HL-60 (cell line): ENCODE measurements at regions not wholly inside any gene's neighbourhood (a gene's known extent, or its start where the extent isn't known, plus 50 kb on each side); places are given as distances from the start of the nearest gene placed in this dataset.
"Not testable (repeated sequence)": the region's sequence is repeated elsewhere in the genome, so short reads cannot be mapped to it uniquely, and the experiment has no call there.

Experiments
- DNase-seq, 2 experiments: peaks; one replicate each; pipeline ENCODE4 v3.0.0-alpha.2; 2010 to 2020; ENCODE audit warnings: low read depth in 1 of 2, low spot score in 1 of 2
- H3K27ac ChIP-seq: fragments of 250-450 bp; sonication (Bioruptor Pico); replicated peaks from 2 replicates; pipeline ENCODE4 v1.5.1; 2020; ENCODE audit warnings: mild to moderate bottlenecking, moderate library complexity
- H3K27me3 ChIP-seq: fragments of 250-450 bp; sonication (Bioruptor Pico); 2 replicates; pipeline ENCODE4 v1.5.1; 2021; ENCODE audit warnings: mild to moderate bottlenecking, moderate library complexity; ENCODE audit not compliant: insufficient read depth, poor library complexity, severe bottlenecking
- H3K4me3 ChIP-seq: replicated peaks from 2 replicates; pipeline ENCODE4 v1.5.1; 2011; ENCODE audit warnings: mild to moderate bottlenecking, control low read depth, low read length; ENCODE audit not compliant: insufficient read depth
- GABPA ChIP-seq: IDR thresholded peaks from 2 replicates; pipeline ENCODE4 v1.6.1; 2012; ENCODE audit warnings: low read depth
- POLR2AphosphoS5 ChIP-seq: IDR thresholded peaks from 2 replicates; pipeline ENCODE4 v1.6.1; 2012; ENCODE audit warnings: low read depth
- REST ChIP-seq: IDR thresholded peaks from 2 replicates; pipeline ENCODE4 v1.6.1; 2012; ENCODE audit warnings: low read depth; ENCODE audit not compliant: insufficient replicate concordance
- SPI1 ChIP-seq: IDR thresholded peaks from 2 replicates; pipeline ENCODE4 v1.6.1; 2012; ENCODE audit warnings: low read depth, mild to moderate bottlenecking, borderline replicate concordance
- TF ChIP-seq, protein P1 (sequence below): IDR thresholded peaks from one replicate; pipeline ENCODE4 v1.5.1; 2011; ENCODE audit warnings: low read length, control low read depth, inconsistent platforms; ENCODE audit not compliant: insufficient read depth

- no peaks in the 10 kb centered on the region for H3K27me3 ChIP-seq
- H3K27ac ChIP-seq = no peak overlapping the region
- TF ChIP-seq, protein P1, sequence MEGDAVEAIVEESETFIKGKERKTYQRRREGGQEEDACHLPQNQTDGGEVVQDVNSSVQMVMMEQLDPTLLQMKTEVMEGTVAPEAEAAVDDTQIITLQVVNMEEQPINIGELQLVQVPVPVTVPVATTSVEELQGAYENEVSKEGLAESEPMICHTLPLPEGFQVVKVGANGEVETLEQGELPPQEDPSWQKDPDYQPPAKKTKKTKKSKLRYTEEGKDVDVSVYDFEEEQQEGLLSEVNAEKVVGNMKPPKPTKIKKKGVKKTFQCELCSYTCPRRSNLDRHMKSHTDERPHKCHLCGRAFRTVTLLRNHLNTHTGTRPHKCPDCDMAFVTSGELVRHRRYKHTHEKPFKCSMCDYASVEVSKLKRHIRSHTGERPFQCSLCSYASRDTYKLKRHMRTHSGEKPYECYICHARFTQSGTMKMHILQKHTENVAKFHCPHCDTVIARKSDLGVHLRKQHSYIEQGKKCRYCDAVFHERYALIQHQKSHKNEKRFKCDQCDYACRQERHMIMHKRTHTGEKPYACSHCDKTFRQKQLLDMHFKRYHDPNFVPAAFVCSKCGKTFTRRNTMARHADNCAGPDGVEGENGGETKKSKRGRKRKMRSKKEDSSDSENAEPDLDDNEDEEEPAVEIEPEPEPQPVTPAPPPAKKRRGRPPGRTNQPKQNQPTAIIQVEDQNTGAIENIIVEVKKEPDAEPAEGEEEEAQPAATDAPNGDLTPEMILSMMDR = peak; percentile 65
- TF ChIP-seq SPI1 = no peak
- peak; percentile 70 to 78 for DNase-seq
- no peak overlapping the region for H3K4me3 ChIP-seq
Observed at GRCh38 chr6:27795697-27796494, 116.3 kb downstream of the OR2B2 start.

DNA sequence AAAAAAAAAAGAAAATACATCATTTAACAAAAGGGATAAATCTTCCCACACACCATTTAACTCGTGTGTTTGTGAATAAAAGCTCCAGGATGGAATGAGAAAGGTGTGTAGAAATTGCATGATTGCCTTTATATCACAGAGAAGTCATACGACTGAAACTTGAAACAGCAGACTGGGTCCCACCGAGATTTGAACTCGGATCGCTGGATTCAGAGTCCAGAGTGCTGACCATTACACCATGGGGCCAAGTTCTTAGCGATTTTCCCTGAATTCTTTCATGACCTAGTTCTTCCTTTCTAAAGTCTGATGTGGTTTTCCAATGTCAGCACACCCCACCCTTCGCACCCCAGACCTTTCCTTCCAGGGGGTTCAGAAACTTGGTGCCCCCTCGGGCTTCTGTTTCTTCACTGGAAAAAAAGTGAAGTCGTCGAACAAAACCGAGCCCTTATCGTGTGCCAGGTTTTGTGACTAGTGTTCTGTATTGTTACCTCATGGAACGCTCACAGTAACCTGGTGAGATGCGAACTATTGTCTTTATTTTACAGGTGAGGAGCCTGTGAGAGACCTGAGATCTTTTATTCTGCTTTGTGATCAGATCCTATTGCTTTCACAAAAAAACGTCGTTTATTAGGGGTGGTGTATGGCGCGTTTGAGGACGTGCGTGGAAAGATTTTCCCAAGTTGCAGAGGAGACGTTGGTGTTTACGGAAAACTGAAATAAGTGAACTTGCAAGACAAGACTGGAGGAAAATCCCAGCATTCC lies 120.8 kb downstream of the OR2B2 start:
- peak overlapping the region; percentile 56 for H3K4me3 ChIP-seq
- H3K27ac ChIP-seq = no peak overlapping the region
- TF ChIP-seq SPI1 (no peak), REST (no peak), GABPA (no peak), POLR2AphosphoS5 (no peak)
- TF ChIP-seq, protein P1 = no peak
- H3K27me3 ChIP-seq = no peaks in the 10 kb centered on the region
- peak in 1 of 2 experiments; percentile 64 for DNase-seq

GRCh38 chr6:27788376-27788775 lies 123.8 kb downstream of the OR2B2 start:
- H3K27me3 ChIP-seq, H3K4me3 ChIP-seq, H3K27ac ChIP-seq, DNase-seq: not testable (repeated sequence)

- no peak overlapping the region for H3K4me3 ChIP-seq
- TF ChIP-seq SPI1 (no peak), GABPA (no peak), REST (no peak), POLR2AphosphoS5 (no peak)
- TF ChIP-seq, protein P1 = no peak
- H3K27ac ChIP-seq = no peak overlapping the region
- no peaks in the 10 kb centered on the region for H3K27me3 ChIP-seq
- no peak for DNase-seq
Observed at GRCh38 chr6:27786048-27786447, 126.1 kb downstream of the OR2B2 start.
